A673 (cell line): ENCODE measurements at regions not wholly inside any gene's neighbourhood (a gene's known extent, or its start where the extent isn't known, plus 50 kb on each side); places are given as distances from the start of the nearest gene placed in this dataset.

ENCODE experiments used
- BruUV-seq: library from RNA; stranded (reverse); fragments of 400-500 nt; replicated peaks from 2 replicates; lab custom pipeline; 2021; lab: Mats Ljungman, UMichigan
- CTCF ChIA-PET: fragments of 300-600 bp; sonication (Branson Sonifier 250); formaldehyde crosslinking; loops from one replicate; lab custom pipeline; 2022; ENCODE audit warnings: antibody characterized with exemption; lab: Charles Lee
- POLR2A ChIA-PET: fragments of 300-600 bp; sonication (Branson Sonifier 250); formaldehyde crosslinking; loops from one replicate; lab custom pipeline; 2022; ENCODE audit warnings: antibody characterized with exemption; ENCODE audit not compliant: low non-redundant PET; lab: Charles Lee
- DNase-seq: peaks from one replicate; pipeline ENCODE4 v3.0.0-alpha.2; 2015; ENCODE audit warnings: low spot score
- H3K27ac ChIP-seq: fragments of 200-600 bp; sonication (generic); 2 replicates; pipeline ENCODE4 v1.5.1; 2016; ENCODE audit warnings: mixed run types, low read depth, mild to moderate bottlenecking, mixed read lengths, antibody characterized with exemption, low read length; ENCODE audit not compliant: poor library complexity, severe bottlenecking
- H3K27me3 ChIP-seq: fragments of 200-600 bp; sonication (generic); replicated peaks from 2 replicates; pipeline ENCODE4 v1.6.1; 2017; ENCODE audit warnings: mixed run types, low read depth, mild to moderate bottlenecking, mixed read lengths, antibody characterized with exemption, low read length; ENCODE audit not compliant: insufficient read depth, poor library complexity
- H3K36me3 ChIP-seq: fragments of 200-600 bp; sonication (generic); 2 replicates; pipeline ENCODE4 v1.6.1; 2016; ENCODE audit warnings: mixed run types, mild to moderate bottlenecking, mixed read lengths, antibody characterized with exemption, low read length; ENCODE audit not compliant: insufficient read depth, poor library complexity, severe bottlenecking
- H3K4me1 ChIP-seq: fragments of 200-600 bp; sonication (generic); 2 replicates; pipeline ENCODE4 v1.6.1; 2017; ENCODE audit warnings: mixed run types, mild to moderate bottlenecking, mixed read lengths, antibody characterized with exemption, low read length; ENCODE audit not compliant: insufficient read depth, poor library complexity, severe bottlenecking
- H3K4me3 ChIP-seq: fragments of 200-600 bp; sonication (generic); 2 replicates; pipeline ENCODE4 v1.5.1; 2016; ENCODE audit warnings: low read depth, mixed run types, mild to moderate bottlenecking, mixed read lengths, low read length; ENCODE audit not compliant: poor library complexity, severe bottlenecking
- H3K9me3 ChIP-seq: fragments of 200-600 bp; sonication (generic); 2 replicates; pipeline ENCODE4 v1.6.1; 2016; ENCODE audit warnings: mixed run types, low read depth, mild to moderate bottlenecking, mixed read lengths, antibody characterized with exemption, low read length; ENCODE audit not compliant: poor library complexity, severe bottlenecking
- EZH2 ChIP-seq: fragments of 200-600 bp; sonication (generic); IDR thresholded peaks from 2 replicates; pipeline ENCODE4 v1.6.1; 2017; ENCODE audit warnings: borderline replicate concordance, low read depth, mild to moderate bottlenecking, mixed read lengths, antibody characterized with exemption, low read length; ENCODE audit not compliant: poor library complexity, severe bottlenecking
- intact Hi-C: fragments of 100-400 bp; cut with micrococcal nuclease; formaldehyde crosslinking; loops from one replicate; pipeline ENCODE4 v1.10.0; 2022; ENCODE audit not compliant: unreplicated experiment
- TF ChIP-seq, protein P1 (sequence below): fragments of 300-800, 200-600 bp; sonication (generic); conservative IDR thresholded peaks from 2 replicates; pipeline ENCODE4 v1.5.1; 2017; ENCODE audit warnings: low read depth, mild to moderate bottlenecking, antibody characterized with exemption, low read length, moderate library complexity, mixed read lengths

DNA sequence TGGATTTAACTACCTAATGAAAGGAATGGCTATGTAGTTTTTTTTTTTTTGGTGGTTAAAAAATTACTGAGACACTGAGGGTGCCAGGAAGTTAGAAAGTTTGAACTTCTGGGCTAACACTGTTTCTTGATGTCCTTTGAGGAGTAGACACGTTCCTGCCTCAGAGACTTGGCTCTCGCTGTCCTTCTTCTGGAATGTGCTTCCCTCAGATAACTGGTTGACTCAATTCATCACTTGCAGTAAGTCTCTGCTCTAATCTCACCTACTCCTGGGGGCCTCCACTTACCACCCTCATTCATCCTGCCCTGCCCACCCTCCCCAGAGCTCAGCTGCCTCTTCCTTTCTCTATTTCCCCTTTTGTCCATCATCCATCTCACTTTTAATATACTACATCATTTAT is 167.0 kb downstream of the YTHDC2 start:
- Histone ChIP-seq H3K36me3 (no peaks in the 10 kb centered on the region), H3K27ac (no peak overlapping the region), H3K9me3 (no peaks in the 10 kb centered on the region), H3K27me3 (peaks cover 8% of the 10 kb centered on the region), H3K4me1 (no peaks in the 10 kb centered on the region), H3K4me3 (no peak overlapping the region)
- no peak for DNase-seq
- no peak for TF ChIP-seq EZH2
- TF ChIP-seq, protein P1, sequence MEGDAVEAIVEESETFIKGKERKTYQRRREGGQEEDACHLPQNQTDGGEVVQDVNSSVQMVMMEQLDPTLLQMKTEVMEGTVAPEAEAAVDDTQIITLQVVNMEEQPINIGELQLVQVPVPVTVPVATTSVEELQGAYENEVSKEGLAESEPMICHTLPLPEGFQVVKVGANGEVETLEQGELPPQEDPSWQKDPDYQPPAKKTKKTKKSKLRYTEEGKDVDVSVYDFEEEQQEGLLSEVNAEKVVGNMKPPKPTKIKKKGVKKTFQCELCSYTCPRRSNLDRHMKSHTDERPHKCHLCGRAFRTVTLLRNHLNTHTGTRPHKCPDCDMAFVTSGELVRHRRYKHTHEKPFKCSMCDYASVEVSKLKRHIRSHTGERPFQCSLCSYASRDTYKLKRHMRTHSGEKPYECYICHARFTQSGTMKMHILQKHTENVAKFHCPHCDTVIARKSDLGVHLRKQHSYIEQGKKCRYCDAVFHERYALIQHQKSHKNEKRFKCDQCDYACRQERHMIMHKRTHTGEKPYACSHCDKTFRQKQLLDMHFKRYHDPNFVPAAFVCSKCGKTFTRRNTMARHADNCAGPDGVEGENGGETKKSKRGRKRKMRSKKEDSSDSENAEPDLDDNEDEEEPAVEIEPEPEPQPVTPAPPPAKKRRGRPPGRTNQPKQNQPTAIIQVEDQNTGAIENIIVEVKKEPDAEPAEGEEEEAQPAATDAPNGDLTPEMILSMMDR: no peak
- intact Hi-C loops: loop anchor here (5.0 to 10.0 kb wide), 2 partner anchors 214 to 627 kb away; no protein-coding TSS in a partner anchor
- no TSS peak for BruUV-seq
- ChIA-PET CTCF (no interaction called here), POLR2A (no interaction called here)

DNA sequence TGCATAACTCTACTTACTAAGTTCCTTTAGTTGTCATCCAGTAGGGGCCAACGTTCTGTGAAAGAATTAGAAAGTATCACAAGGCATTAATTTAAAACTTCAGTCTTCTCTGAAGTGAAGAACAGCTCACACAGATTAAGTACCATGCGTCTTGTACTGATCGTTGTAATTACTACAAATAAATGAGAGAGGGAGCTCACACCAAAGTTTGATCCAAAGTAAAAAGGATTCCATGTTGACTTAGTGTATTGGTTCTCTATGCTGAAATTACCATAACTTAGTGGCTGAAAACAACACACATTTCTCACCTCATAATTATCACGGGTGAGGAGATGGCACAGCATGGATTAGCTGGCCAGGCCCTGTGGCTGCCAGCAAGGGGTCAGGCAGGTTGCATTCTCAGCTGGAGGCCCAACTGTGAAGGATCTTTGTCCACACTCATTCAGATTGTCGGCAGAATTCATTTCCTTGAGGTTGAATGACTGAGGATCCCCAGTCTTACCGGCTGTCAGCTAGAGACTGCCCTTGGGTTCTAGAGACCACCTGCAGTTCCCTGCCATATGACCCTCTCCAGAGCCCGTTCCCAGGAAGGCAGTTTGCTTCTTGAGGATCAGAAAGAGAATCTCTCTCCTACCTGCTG is 169.1 kb downstream of the YTHDC2 start:
- TF ChIP-seq, protein P1: peak; percentile 48
- no peak for TF ChIP-seq EZH2
- intact Hi-C loops: loop anchor here (5.0 to 10.0 kb wide), 2 partner anchors 212 to 625 kb away; no protein-coding TSS in a partner anchor
- Histone ChIP-seq H3K4me1 (no peaks in the 10 kb centered on the region), H3K27ac (no peak overlapping the region), H3K27me3 (peaks cover 21% of the 10 kb centered on the region), H3K4me3 (no peak overlapping the region), H3K9me3 (no peaks in the 10 kb centered on the region), H3K36me3 (no peaks in the 10 kb centered on the region)
- POLR2A ChIA-PET: no interaction called here
- BruUV-seq: no TSS peak
- DNase-seq: peak; percentile 32
- CTCF ChIA-PET: interaction anchor here (1.1 kb wide), 1 partner anchor 767 kb away, joined by 8 read pairs; no protein-coding TSS in a partner anchor

DNA sequence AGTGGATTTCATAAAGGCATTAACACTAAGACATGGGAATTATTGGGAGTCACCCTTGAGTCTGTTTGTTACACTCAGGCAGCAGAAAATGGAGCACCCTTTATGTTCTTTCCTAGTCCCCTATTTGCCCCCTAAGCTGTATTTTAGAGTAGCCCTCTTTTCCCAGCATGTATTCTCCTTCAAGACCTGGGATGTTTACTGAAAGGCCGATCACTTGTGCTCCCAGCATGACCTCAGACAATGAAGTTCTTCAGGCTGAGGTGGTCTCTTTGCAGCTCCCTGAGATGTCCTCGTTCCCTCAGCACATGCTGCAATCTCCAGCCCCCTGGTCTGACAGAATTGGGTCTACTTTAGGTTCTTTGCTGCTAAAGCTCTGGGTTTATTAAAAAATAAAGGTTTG is 169.7 kb downstream of the YTHDC2 start:
- no peak overlapping the region for H3K27ac ChIP-seq
- no peaks in the 10 kb centered on the region for H3K4me1 ChIP-seq
- H3K9me3 ChIP-seq: no peaks in the 10 kb centered on the region
- intact Hi-C loops: loop anchor here (5.0 to 10.0 kb wide), 2 partner anchors 212 to 624 kb away; no protein-coding TSS in a partner anchor
- DNase-seq: no peak
- POLR2A ChIA-PET: no interaction called here
- no peaks in the 10 kb centered on the region for H3K36me3 ChIP-seq
- no peak overlapping the region for H3K4me3 ChIP-seq
- no peak for TF ChIP-seq EZH2
- no TSS peak for BruUV-seq
- peaks cover 23% of the 10 kb centered on the region for H3K27me3 ChIP-seq
- CTCF ChIA-PET: no interaction called here
